ENCODE measurements at regions not wholly inside any gene's neighbourhood (a gene's known extent, or its start where the extent isn't known, plus 50 kb on each side); places are given as distances from the start of the nearest gene placed in this dataset.
A peak's percentile ranks its signal among the peaks of the same experiment; 100 is the strongest.

- Histone ChIP-seq H3K27me3 (no peaks in the 10 kb centered on the region), H3K36me3 (no peaks in the 10 kb centered on the region), H3K9me3 (no peaks in the 10 kb centered on the region), H3K4me3 (no peak overlapping the region), H3K27ac (no peak overlapping the region), H3K4me1 (no peaks in the 10 kb centered on the region)
- WGBS, 2 donors, result 97% methylated on average over 1 of the region's 1 CpG
- DNase-seq, result no peak
- TF ChIP-seq EP300 (IDR thresholded peaks at IDR 0.05) (no peak), POLR2A (IDR thresholded peaks at IDR 0.05) (no peak), POLR2AphosphoS5 (IDR thresholded peaks at IDR 0.05) (no peak)
- TF ChIP-seq, protein P1, sequence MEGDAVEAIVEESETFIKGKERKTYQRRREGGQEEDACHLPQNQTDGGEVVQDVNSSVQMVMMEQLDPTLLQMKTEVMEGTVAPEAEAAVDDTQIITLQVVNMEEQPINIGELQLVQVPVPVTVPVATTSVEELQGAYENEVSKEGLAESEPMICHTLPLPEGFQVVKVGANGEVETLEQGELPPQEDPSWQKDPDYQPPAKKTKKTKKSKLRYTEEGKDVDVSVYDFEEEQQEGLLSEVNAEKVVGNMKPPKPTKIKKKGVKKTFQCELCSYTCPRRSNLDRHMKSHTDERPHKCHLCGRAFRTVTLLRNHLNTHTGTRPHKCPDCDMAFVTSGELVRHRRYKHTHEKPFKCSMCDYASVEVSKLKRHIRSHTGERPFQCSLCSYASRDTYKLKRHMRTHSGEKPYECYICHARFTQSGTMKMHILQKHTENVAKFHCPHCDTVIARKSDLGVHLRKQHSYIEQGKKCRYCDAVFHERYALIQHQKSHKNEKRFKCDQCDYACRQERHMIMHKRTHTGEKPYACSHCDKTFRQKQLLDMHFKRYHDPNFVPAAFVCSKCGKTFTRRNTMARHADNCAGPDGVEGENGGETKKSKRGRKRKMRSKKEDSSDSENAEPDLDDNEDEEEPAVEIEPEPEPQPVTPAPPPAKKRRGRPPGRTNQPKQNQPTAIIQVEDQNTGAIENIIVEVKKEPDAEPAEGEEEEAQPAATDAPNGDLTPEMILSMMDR (IDR thresholded peaks at IDR 0.05), result no peak
- ATAC-seq (ENCODE audit: low FRiP score in 2 of 2), result no peak
Observed at GRCh38 chr5:103783669-103784068, 221.1 kb upstream of the NUDT12 start.

- H3K27ac ChIP-seq, result no peak overlapping the region
- H3K4me3 ChIP-seq, result no peak overlapping the region
- H3K9me3 ChIP-seq, result no peaks in the 10 kb centered on the region
- DNase-seq (no peak), ATAC-seq (ENCODE audit: low FRiP score in 2 of 2) (no peak)
- H3K36me3 ChIP-seq, result no peaks in the 10 kb centered on the region
- H3K27me3 ChIP-seq, result no peaks in the 10 kb centered on the region
- TF ChIP-seq, protein P1 (IDR thresholded peaks at IDR 0.05), result no peak
- TF ChIP-seq EP300 (IDR thresholded peaks at IDR 0.05) (no peak), POLR2AphosphoS5 (IDR thresholded peaks at IDR 0.05) (no peak), POLR2A (IDR thresholded peaks at IDR 0.05) (no peak)
- 68 to 70% methylated on average over 2 of the region's 2 CpGs for WGBS, 2 donors
- H3K4me1 ChIP-seq, result no peaks in the 10 kb centered on the region
Observed at GRCh38 chr5:103780794-103781193, 218.2 kb upstream of the NUDT12 start.

DNA sequence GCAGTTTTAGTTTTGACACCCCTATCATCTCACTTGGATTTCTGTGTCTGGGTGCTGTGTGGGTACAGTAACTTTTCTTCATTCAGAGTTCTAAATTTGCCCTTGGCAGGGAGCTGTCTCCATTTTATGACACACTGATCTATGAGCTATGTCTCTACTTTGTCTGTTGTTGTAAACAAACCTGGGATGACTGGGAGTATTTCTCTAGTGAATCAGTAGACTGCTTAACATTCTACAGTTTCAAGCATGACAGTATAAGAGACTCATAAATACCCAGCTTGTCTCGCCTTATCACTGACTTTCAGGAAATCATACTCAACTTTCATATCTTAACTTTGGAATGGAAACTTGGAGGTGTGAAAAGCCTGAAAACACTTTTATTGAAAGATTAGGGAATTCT is 212.1 kb upstream of the NUDT12 start:
- Histone ChIP-seq H3K9me3 (peaks cover 0 to 5% (median 0%) of the 10 kb centered on the region in 4 donors), H3K4me1 (no peaks in the 10 kb centered on the region), H3K27me3 (no peaks in the 10 kb centered on the region), H3K36me3 (no peaks in the 10 kb centered on the region), H3K27ac (no peak overlapping the region), H3K4me3 (no peak overlapping the region)
- no peak for ATAC-seq (ENCODE audit: low FRiP score in 2 of 2)
- no peak for DNase-seq
- TF ChIP-seq EP300 (IDR thresholded peaks at IDR 0.05) (no peak), POLR2A (IDR thresholded peaks at IDR 0.05) (no peak), POLR2AphosphoS5 (IDR thresholded peaks at IDR 0.05) (no peak)
- TF ChIP-seq, protein P1 (IDR thresholded peaks at IDR 0.05), result no peak
- WGBS, 2 donors, result 74 to 85% methylated on average over 1 of the region's 1 CpG

- 76 to 94% methylated on average over 2 of the region's 2 CpGs for WGBS, 2 donors
- ATAC-seq (ENCODE audit: low FRiP score in 2 of 2), result no peak
Observed at GRCh38 chr5:103772248-103772647, 209.7 kb upstream of the NUDT12 start.

DNA sequence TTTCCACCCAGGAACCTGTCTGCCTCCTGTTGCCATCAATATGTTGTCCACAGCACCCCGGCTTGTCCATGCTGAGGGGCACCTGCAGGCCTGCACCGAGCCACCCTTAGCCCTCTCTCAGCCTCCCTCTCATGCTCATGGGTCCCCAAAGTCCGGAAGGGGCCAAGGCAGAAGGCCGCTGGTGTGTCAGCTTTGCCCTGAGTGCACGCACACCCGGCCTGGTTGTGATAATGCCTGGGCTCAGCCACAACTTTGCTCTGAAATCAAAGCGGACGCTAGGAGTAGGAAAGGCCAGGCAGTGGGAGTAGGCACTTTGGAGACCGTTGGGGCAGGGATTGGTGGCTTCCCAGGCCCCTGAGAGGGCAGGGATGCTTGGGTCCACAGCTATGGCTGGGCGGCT is 201.8 kb upstream of the NUDT12 start:
- Histone ChIP-seq H3K9me3 (no peaks in the 10 kb centered on the region), H3K27me3 (no peaks in the 10 kb centered on the region), H3K27ac (no peak overlapping the region), H3K36me3 (no peaks in the 10 kb centered on the region), H3K4me1 (no peaks in the 10 kb centered on the region), H3K4me3 (no peak overlapping the region)
- no peak for TF ChIP-seq POLR2A (IDR thresholded peaks at IDR 0.05)
- no peak for TF ChIP-seq EP300 (IDR thresholded peaks at IDR 0.05)
- TF ChIP-seq POLR2AphosphoS5 (IDR thresholded peaks at IDR 0.05), result no peak
- TF ChIP-seq, protein P1 (IDR thresholded peaks at IDR 0.05), result no peak
- WGBS, 2 donors, result 90 to 96% methylated on average over 4 to 10 of the region's 10 CpGs
- peak in 1 of 2 donors; percentile 34 for ATAC-seq (ENCODE audit: low FRiP score in 2 of 2)
- peak in 1 of 2 donors; percentile 43 for DNase-seq

More at GRCh38 chr5:103772248-103772647, 209.7 kb upstream of the NUDT12 start:
- Histone ChIP-seq H3K27me3 (no peaks in the 10 kb centered on the region), H3K36me3 (no peaks in the 10 kb centered on the region), H3K4me1 (no peaks in the 10 kb centered on the region), H3K4me3 (no peak overlapping the region), H3K27ac (no peak overlapping the region), H3K9me3 (peaks cover 0 to 5% (median 0%) of the 10 kb centered on the region in 4 donors)
- DNase-seq, result no peak
- no peak for TF ChIP-seq POLR2A (IDR thresholded peaks at IDR 0.05)
- no peak for TF ChIP-seq POLR2AphosphoS5 (IDR thresholded peaks at IDR 0.05)
